Ishikawa (cell line): ENCODE measurements at regions not wholly inside any gene's neighbourhood (a gene's known extent, or its start where the extent isn't known, plus 50 kb on each side); places are given as distances from the start of the nearest gene placed in this dataset.

ENCODE experiments used
- CEBPB ChIP-seq: IDR thresholded peaks from 2 replicates; pipeline ENCODE4 v1.6.1; 2012
- CREB1 ChIP-seq: IDR thresholded peaks from 2 replicates; pipeline ENCODE4 v1.6.1; 2012; ENCODE audit warnings: low read depth
- EGR1 ChIP-seq: IDR thresholded peaks from 2 replicates; pipeline ENCODE4 v1.6.1; 2012
- EP300 ChIP-seq: IDR thresholded peaks from 2 replicates; pipeline ENCODE4 v1.6.1; 2012; ENCODE audit warnings: borderline replicate concordance
- FOXM1 ChIP-seq: IDR thresholded peaks from 2 replicates; pipeline ENCODE4 v1.6.1; 2012; ENCODE audit warnings: low read depth, borderline replicate concordance
- MAX ChIP-seq: IDR thresholded peaks from 2 replicates; pipeline ENCODE4 v1.6.1; 2012
- NFIC ChIP-seq: IDR thresholded peaks from 2 replicates; pipeline ENCODE4 v1.6.1; 2012
- RAD21 ChIP-seq: IDR thresholded peaks from 2 replicates; pipeline ENCODE4 v1.6.1; 2012; ENCODE audit warnings: low read depth
- REST ChIP-seq: IDR thresholded peaks from 2 replicates; pipeline ENCODE4 v1.6.1; 2012; ENCODE audit warnings: low read depth, mild to moderate bottlenecking
- TAF1 ChIP-seq: IDR thresholded peaks from 2 replicates; pipeline ENCODE4 v1.6.1; 2012; ENCODE audit warnings: low read depth, mild to moderate bottlenecking
- TCF12 ChIP-seq: IDR thresholded peaks from 2 replicates; pipeline ENCODE4 v1.6.1; 2012; ENCODE audit warnings: low read depth
- TEAD4 ChIP-seq: IDR thresholded peaks from 2 replicates; pipeline ENCODE4 v1.6.1; 2012
- USF1 ChIP-seq: IDR thresholded peaks from 2 replicates; pipeline ENCODE4 v1.6.1; 2012
- YY1 ChIP-seq: IDR thresholded peaks from 2 replicates; pipeline ENCODE4 v1.6.1; 2012; ENCODE audit warnings: low read depth
- ZBTB7A ChIP-seq: IDR thresholded peaks from 2 replicates; pipeline ENCODE4 v1.6.1; 2012; ENCODE audit warnings: low read depth

GRCh38 chr4:104166749-104167148 is 327.9 kb downstream of the CXXC4 start:
- no peak for TF ChIP-seq CEBPB
- TF ChIP-seq YY1: no peak
- no peak for TF ChIP-seq NFIC
- no peak for TF ChIP-seq TAF1
- TF ChIP-seq EGR1: no peak
- TF ChIP-seq CREB1: no peak
- TF ChIP-seq FOXM1: no peak
- no peak for TF ChIP-seq RAD21
- no peak for TF ChIP-seq TEAD4
- no peak for TF ChIP-seq ZBTB7A
- TF ChIP-seq MAX: no peak
- TF ChIP-seq USF1: no peak
- no peak for TF ChIP-seq EP300

GRCh38 chr4:104163820-104164219 is 330.9 kb downstream of the CXXC4 start:
- no peak for TF ChIP-seq EGR1
- TF ChIP-seq NFIC: no peak
- TF ChIP-seq TEAD4: no peak
- TF ChIP-seq ZBTB7A: no peak
- no peak for TF ChIP-seq RAD21
- TF ChIP-seq TAF1: no peak
- TF ChIP-seq YY1: no peak
- no peak for TF ChIP-seq FOXM1
- no peak for TF ChIP-seq USF1

- TF ChIP-seq ZBTB7A: no peak
- no peak for TF ChIP-seq USF1
- no peak for TF ChIP-seq TCF12
- no peak for TF ChIP-seq TAF1
- TF ChIP-seq CEBPB: no peak
- no peak for TF ChIP-seq NFIC
- no peak for TF ChIP-seq YY1
- no peak for TF ChIP-seq EGR1
- no peak for TF ChIP-seq FOXM1
- no peak for TF ChIP-seq MAX
- no peak for TF ChIP-seq REST
- no peak for TF ChIP-seq RAD21
- TF ChIP-seq TEAD4: no peak
Observed at GRCh38 chr4:104146048-104146447, 348.6 kb downstream of the CXXC4 start.

- TF ChIP-seq EP300 (no peak), USF1 (no peak), NFIC (no peak), EGR1 (no peak), FOXM1 (no peak), RAD21 (no peak), TCF12 (no peak), YY1 (no peak), TEAD4 (no peak), REST (no peak), TAF1 (no peak), CEBPB (no peak), ZBTB7A (no peak), CREB1 (no peak)
Observed at GRCh38 chr4:104138116-104138515, 356.6 kb downstream of the CXXC4 start.

GRCh38 chr4:104129243-104129642 is 365.5 kb downstream of the CXXC4 start:
- no peak for TF ChIP-seq USF1
